GM21515 (cell line): ENCODE measurements at regions not wholly inside any gene's neighbourhood (a gene's known extent, or its start where the extent isn't known, plus 50 kb on each side); places are given as distances from the start of the nearest gene placed in this dataset.

Source experiments
- ATAC-seq: cut with Tn5 transposase; IDR thresholded peaks from one replicate; pipeline ENCODE4 v1.9.1; 2021; ENCODE audit not compliant: unreplicated experiment

GRCh38 chr4:85381968-85382367 lies 93.0 kb upstream of the ARHGAP24 start:
- ATAC-seq = no peak

- ATAC-seq = no peak
Observed at GRCh38 chr4:85391071-85391470, 83.9 kb upstream of the ARHGAP24 start.

- peak; percentile 85 for ATAC-seq
Observed at GRCh38 chr4:85391589-85392410, 83.2 kb upstream of the ARHGAP24 start.

GRCh38 chr4:85393201-85393600 lies 81.7 kb upstream of the ARHGAP24 start:
- ATAC-seq = peak; percentile 57

GRCh38 chr4:85398276-85398675 lies 76.7 kb upstream of the ARHGAP24 start:
- no peak for ATAC-seq

GRCh38 chr4:85399270-85399669 lies 75.7 kb upstream of the ARHGAP24 start:
- ATAC-seq = peak; percentile 81

GRCh38 chr4:85402371-85402770 lies 72.6 kb upstream of the ARHGAP24 start:
- no peak for ATAC-seq

GRCh38 chr4:85406185-85406584 lies 68.8 kb upstream of the ARHGAP24 start:
- no peak for ATAC-seq

GRCh38 chr4:85407546-85407945 lies 67.4 kb upstream of the ARHGAP24 start:
- ATAC-seq = no peak

- no peak for ATAC-seq
Observed at GRCh38 chr4:85408301-85408700, 66.6 kb upstream of the ARHGAP24 start.

GRCh38 chr4:85409251-85409650 lies 65.7 kb upstream of the ARHGAP24 start:
- ATAC-seq = no peak

GRCh38 chr4:85411386-85411785 lies 63.6 kb upstream of the ARHGAP24 start:
- ATAC-seq = no peak

GRCh38 chr4:85414972-85415371 lies 60.0 kb upstream of the ARHGAP24 start:
- no peak for ATAC-seq

GRCh38 chr4:85416094-85416493 lies 58.9 kb upstream of the ARHGAP24 start:
- no peak for ATAC-seq

- no peak for ATAC-seq
Observed at GRCh38 chr4:85419103-85419502, 55.8 kb upstream of the ARHGAP24 start.

- no peak for ATAC-seq
Observed at GRCh38 chr4:85420831-85421230, 54.1 kb upstream of the ARHGAP24 start.

GRCh38 chr4:85423431-85423830 lies 51.5 kb upstream of the ARHGAP24 start:
- ATAC-seq = no peak
